GM13976 (cell line): ENCODE measurements at regions not wholly inside any gene's neighbourhood (a gene's known extent, or its start where the extent isn't known, plus 50 kb on each side); places are given as distances from the start of the nearest gene placed in this dataset.
A peak's percentile ranks its signal among the peaks of the same experiment; 100 is the strongest.

Experiments used
- DNase-seq: peaks from one replicate; pipeline ENCODE4 v3.0.0; 2012; ENCODE audit warnings: low spot score
- CTCF ChIP-seq: IDR thresholded peaks from 2 replicates; pipeline ENCODE4 v1.5.1; 2012; ENCODE audit warnings: borderline replicate concordance, mild to moderate bottlenecking; ENCODE audit not compliant: insufficient read depth; ENCODE audit errors: extremely low read depth, missing control alignments, control extremely low read depth
- in situ Hi-C: fragments of 300-500 bp; cut with MboI; formaldehyde crosslinking; loops from one replicate; pipeline ENCODE4 v1.12.0; 2022; ENCODE audit warnings: low sequenced_read_pairs, mixed read lengths, inconsistent platforms; ENCODE audit not compliant: unreplicated experiment

- TF ChIP-seq CTCF: no peak
- in situ Hi-C loops: no loop called here
- DNase-seq: peak; percentile 60
Observed at GRCh38 chr22:22168190-22168940, 76.2 kb upstream of the VPREB1 start.

- in situ Hi-C loops: no loop called here
- peak; percentile 45 for DNase-seq
- TF ChIP-seq CTCF: no peak
Observed at GRCh38 chr22:22167791-22168189, 76.8 kb upstream of the VPREB1 start.

GRCh38 chr22:22166941-22167713 is 77.5 kb upstream of the VPREB1 start:
- TF ChIP-seq CTCF: no peak
- in situ Hi-C loops: no loop called here

GRCh38 chr22:22165936-22166710 is 78.5 kb upstream of the VPREB1 start:
- no peak for DNase-seq
- peak; percentile 8 for TF ChIP-seq CTCF
- in situ Hi-C loops: no loop called here

More at GRCh38 chr22:22166941-22167713, 77.5 kb upstream of the VPREB1 start:
- DNase-seq: no peak

- in situ Hi-C loops: no loop called here
- peak; percentile 17 for TF ChIP-seq CTCF
- DNase-seq: no peak
Observed at GRCh38 chr22:22164541-22165272, 79.9 kb upstream of the VPREB1 start.
